KMS-11 (cell line): ENCODE measurements at regions not wholly inside any gene's neighbourhood (a gene's known extent, or its start where the extent isn't known, plus 50 kb on each side); places are given as distances from the start of the nearest gene placed in this dataset.
"Not testable (repeated sequence)": the region's sequence is repeated elsewhere in the genome, so short reads cannot be mapped to it uniquely, and the experiment has no call there.

Experiments
- H2AFZ ChIP-seq: fragments of 200-600 bp; sonication (generic); 2 replicates; pipeline ENCODE4 v1.6.1; 2016; ENCODE audit warnings: antibody characterized with exemption, mixed run types, low read depth
- H3K27ac ChIP-seq: fragments of 200-600 bp; sonication (generic); 2 replicates; pipeline ENCODE4 v1.6.1; 2016; ENCODE audit warnings: mild to moderate bottlenecking, mixed run types
- H3K27me3 ChIP-seq: fragments of 200-600 bp; sonication (generic); 2 replicates; pipeline ENCODE4 v1.6.1; 2017; ENCODE audit warnings: mild to moderate bottlenecking, low read depth, mixed run types, moderate library complexity; ENCODE audit not compliant: insufficient read depth
- H3K36me3 ChIP-seq: fragments of 200-600 bp; sonication (generic); 2 replicates; pipeline ENCODE4 v1.6.1; 2017; ENCODE audit warnings: mild to moderate bottlenecking, mixed run types; ENCODE audit not compliant: insufficient read depth
- H3K4me1 ChIP-seq: fragments of 200-600 bp; sonication (generic); 2 replicates; pipeline ENCODE4 v1.6.1; 2016; ENCODE audit warnings: mild to moderate bottlenecking, low read depth, mixed run types; ENCODE audit not compliant: poor library complexity, severe bottlenecking
- H3K4me2 ChIP-seq: fragments of 200-600 bp; sonication (generic); 2 replicates; pipeline ENCODE4 v1.7.0; 2016; ENCODE audit warnings: mild to moderate bottlenecking, mixed run types
- H3K4me3 ChIP-seq: fragments of 200-600 bp; sonication (generic); IDR thresholded peaks from 2 replicates; pipeline ENCODE4 v1.6.1; 2017; ENCODE audit warnings: low read depth, low read length, mixed read lengths; ENCODE audit not compliant: insufficient read depth
- H3K79me2 ChIP-seq: fragments of 200-600 bp; sonication (generic); 2 replicates; pipeline ENCODE4 v1.6.1; 2016; ENCODE audit warnings: low read depth, mixed run types; ENCODE audit not compliant: insufficient read depth
- H3K9ac ChIP-seq: fragments of 200-600 bp; sonication (generic); 2 replicates; pipeline ENCODE4 v1.6.1; 2016; ENCODE audit warnings: mild to moderate bottlenecking, mixed run types
- H4K20me1 ChIP-seq: fragments of 200-600 bp; sonication (generic); 2 replicates; pipeline ENCODE4 v1.6.1; 2016; ENCODE audit warnings: mild to moderate bottlenecking, mixed run types; ENCODE audit not compliant: insufficient read depth
- CTCF ChIP-seq: fragments of 200-600 bp; sonication (generic); conservative IDR thresholded peaks from 2 replicates; pipeline ENCODE4 v1.6.1; 2017; ENCODE audit warnings: low read depth, mild to moderate bottlenecking, antibody characterized with exemption, low read length, moderate library complexity, mixed read lengths

- not testable (repeated sequence) for H3K9ac ChIP-seq, H3K79me2 ChIP-seq, H3K36me3 ChIP-seq, H3K4me3 ChIP-seq, H3K27me3 ChIP-seq, H3K4me2 ChIP-seq, H2AFZ ChIP-seq, H3K4me1 ChIP-seq, H3K27ac ChIP-seq, H4K20me1 ChIP-seq
Measured at GRCh38 chr7:153412824-153413198, 639.4 kb upstream of the DPP6 start.

GRCh38 chr7:153413199-153413539 lies 639.0 kb upstream of the DPP6 start:
- no peaks in the 10 kb centered on the region for H3K79me2 ChIP-seq
- no peaks in the 10 kb centered on the region for H3K4me1 ChIP-seq
- H3K9ac ChIP-seq = no peak overlapping the region
- no peak overlapping the region for H3K4me3 ChIP-seq
- H3K27ac ChIP-seq = no peak overlapping the region
- H3K36me3 ChIP-seq = no peaks in the 10 kb centered on the region
- H2AFZ ChIP-seq = no peak overlapping the region
- no peaks in the 10 kb centered on the region for H4K20me1 ChIP-seq
- no peak overlapping the region for H3K4me2 ChIP-seq
- TF ChIP-seq CTCF = no peak
- no peaks in the 10 kb centered on the region for H3K27me3 ChIP-seq

- H3K4me1 ChIP-seq = no peaks in the 10 kb centered on the region
- H4K20me1 ChIP-seq = no peaks in the 10 kb centered on the region
- no peak overlapping the region for H3K4me2 ChIP-seq
- H3K27me3 ChIP-seq = no peaks in the 10 kb centered on the region
- TF ChIP-seq CTCF = no peak
- H3K27ac ChIP-seq = no peak overlapping the region
- no peaks in the 10 kb centered on the region for H3K36me3 ChIP-seq
- H3K4me3 ChIP-seq = no peak overlapping the region
- H3K79me2 ChIP-seq = no peaks in the 10 kb centered on the region
- H3K9ac ChIP-seq = no peak overlapping the region
- no peak overlapping the region for H2AFZ ChIP-seq
Measured at GRCh38 chr7:153413540-153414287, 638.5 kb upstream of the DPP6 start.

GRCh38 chr7:153414288-153414629 lies 637.9 kb upstream of the DPP6 start:
- Histone ChIP-seq H3K27ac (no peak overlapping the region), H3K4me2 (no peak overlapping the region), H3K9ac (no peak overlapping the region), H3K4me1 (no peaks in the 10 kb centered on the region), H2AFZ (no peak overlapping the region), H3K79me2 (no peaks in the 10 kb centered on the region), H3K4me3 (no peak overlapping the region), H3K36me3 (no peaks in the 10 kb centered on the region), H3K27me3 (no peaks in the 10 kb centered on the region), H4K20me1 (no peaks in the 10 kb centered on the region)
- TF ChIP-seq CTCF = no peak

- no peak overlapping the region for H3K4me2 ChIP-seq
- H3K36me3 ChIP-seq = no peaks in the 10 kb centered on the region
- no peaks in the 10 kb centered on the region for H3K4me1 ChIP-seq
- no peak overlapping the region for H3K27ac ChIP-seq
- H4K20me1 ChIP-seq = no peaks in the 10 kb centered on the region
- H3K4me3 ChIP-seq = no peak overlapping the region
- no peak for TF ChIP-seq CTCF
- no peak overlapping the region for H2AFZ ChIP-seq
- no peaks in the 10 kb centered on the region for H3K79me2 ChIP-seq
- H3K27me3 ChIP-seq = no peaks in the 10 kb centered on the region
- H3K9ac ChIP-seq = no peak overlapping the region
Measured at GRCh38 chr7:153415632-153416031, 636.6 kb upstream of the DPP6 start.
